Cardiac fibroblast (primary cell): ENCODE measurements at regions not wholly inside any gene's neighbourhood (a gene's known extent, or its start where the extent isn't known, plus 50 kb on each side); places are given as distances from the start of the nearest gene placed in this dataset.

ENCODE experiments used
- DNase-seq, 2 donors: peaks; one replicate each; pipeline versions ENCODE4 v3.0.0 to v3.0.0-alpha.2; 2010; ENCODE audit warnings: low read depth in 2 of 2
- H3K4me3 ChIP-seq, 2 donors: replicated peaks in 1 of 2; 1 replicate in 1 of 2; 2 replicates in 1 of 2; pipeline ENCODE4 v1.5.1; 2011; ENCODE audit warnings: low read depth in 2 of 2, low read length in 2 of 2, mild to moderate bottlenecking in 2 of 2, moderate library complexity in 1 of 2
- TF ChIP-seq, protein P1 (sequence below): IDR thresholded peaks from one replicate; pipeline ENCODE4 v1.5.1; 2011; ENCODE audit warnings: low read depth, mild to moderate bottlenecking, low read length, inconsistent platforms

DNA sequence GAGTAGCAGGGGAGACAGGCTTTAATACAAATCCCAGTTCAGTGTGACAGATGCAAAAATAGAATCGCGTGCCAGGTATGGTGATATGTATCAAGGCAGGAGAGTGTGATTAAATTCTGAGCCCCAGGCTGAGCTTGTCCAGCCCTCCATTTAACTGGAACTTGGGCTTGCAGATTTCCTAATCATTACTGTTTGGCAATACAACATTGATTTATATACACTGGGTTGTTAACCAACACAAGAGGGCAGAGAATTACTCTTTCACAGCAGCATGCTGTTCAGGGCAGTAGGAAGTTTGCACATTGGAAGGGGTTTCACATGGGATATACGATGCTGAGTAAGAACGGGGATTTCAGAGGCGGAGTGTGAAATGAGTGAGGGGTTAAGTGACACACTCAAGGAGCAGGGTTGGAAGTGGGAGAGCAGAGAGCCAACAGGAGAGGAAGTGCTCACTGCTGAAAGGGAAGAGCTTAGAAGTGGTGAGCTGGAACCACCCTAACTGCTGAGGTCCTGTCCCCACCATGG is 70.8 kb upstream of the ATXN1 start:
- TF ChIP-seq, protein P1, sequence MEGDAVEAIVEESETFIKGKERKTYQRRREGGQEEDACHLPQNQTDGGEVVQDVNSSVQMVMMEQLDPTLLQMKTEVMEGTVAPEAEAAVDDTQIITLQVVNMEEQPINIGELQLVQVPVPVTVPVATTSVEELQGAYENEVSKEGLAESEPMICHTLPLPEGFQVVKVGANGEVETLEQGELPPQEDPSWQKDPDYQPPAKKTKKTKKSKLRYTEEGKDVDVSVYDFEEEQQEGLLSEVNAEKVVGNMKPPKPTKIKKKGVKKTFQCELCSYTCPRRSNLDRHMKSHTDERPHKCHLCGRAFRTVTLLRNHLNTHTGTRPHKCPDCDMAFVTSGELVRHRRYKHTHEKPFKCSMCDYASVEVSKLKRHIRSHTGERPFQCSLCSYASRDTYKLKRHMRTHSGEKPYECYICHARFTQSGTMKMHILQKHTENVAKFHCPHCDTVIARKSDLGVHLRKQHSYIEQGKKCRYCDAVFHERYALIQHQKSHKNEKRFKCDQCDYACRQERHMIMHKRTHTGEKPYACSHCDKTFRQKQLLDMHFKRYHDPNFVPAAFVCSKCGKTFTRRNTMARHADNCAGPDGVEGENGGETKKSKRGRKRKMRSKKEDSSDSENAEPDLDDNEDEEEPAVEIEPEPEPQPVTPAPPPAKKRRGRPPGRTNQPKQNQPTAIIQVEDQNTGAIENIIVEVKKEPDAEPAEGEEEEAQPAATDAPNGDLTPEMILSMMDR: no peak
- no peak for DNase-seq
- H3K4me3 ChIP-seq: no peak overlapping the region

DNA sequence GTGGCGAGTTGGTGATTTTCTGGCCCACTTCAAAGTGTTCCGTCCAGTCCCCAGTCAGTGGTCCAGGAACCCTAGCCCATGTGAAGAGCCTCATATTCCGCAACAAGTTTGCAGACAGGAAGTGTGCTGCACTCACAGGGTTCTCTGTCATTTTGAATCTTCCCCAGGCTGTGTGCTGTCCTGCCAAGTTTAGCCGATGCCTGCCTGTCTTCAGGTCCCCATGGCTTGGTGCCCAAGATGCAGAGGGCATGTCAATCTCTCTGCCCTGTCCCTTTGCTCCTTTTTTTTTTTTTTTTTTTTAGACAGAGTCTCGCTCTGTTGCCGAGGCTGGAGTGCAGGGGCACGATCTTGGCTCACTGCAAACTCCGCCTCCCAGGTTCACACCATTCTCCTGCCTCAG is 69.9 kb upstream of the ATXN1 start:
- H3K4me3 ChIP-seq: no peak overlapping the region
- DNase-seq: no peak
- TF ChIP-seq, protein P1: no peak

DNA sequence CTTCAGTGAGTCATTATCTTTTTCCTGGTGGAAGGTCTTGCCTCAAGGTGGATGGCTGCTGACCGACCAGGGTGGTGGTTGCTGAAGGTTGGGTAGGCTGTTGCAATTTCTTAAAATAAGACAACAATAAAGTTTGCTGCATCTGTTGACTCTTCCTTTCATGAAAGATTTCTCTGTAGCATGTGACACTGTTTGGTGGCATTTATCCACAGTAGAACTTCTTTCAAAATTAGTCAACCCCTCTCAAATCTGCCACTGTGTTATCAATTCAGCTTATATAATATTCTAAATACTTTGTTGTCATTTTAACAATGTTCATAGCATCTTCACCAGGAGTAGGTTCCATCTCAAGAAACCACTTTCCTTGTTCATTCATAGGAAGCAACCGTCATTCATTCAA is 66.8 kb upstream of the ATXN1 start:
- TF ChIP-seq, protein P1: no peak
- DNase-seq: no peak
- no peak overlapping the region for H3K4me3 ChIP-seq

DNA sequence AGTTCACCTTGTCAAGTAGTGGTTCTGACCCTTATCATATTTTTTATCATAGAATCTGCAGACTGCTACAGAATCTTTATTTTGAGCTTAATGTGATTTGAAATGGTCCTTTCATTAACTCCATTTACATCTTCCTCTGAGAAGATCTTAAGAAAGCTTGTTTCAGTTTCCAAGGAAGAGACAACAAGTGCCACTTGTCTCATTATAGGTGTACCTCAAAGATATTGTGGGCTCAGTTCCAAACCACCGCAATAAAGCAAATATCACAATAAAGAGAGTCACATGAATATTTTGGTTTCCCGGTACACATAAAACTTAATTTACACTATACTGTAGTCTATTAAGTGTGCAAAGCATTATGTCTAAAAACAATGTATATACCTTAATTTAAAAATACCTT is 66.4 kb upstream of the ATXN1 start:
- no peak overlapping the region for H3K4me3 ChIP-seq
- TF ChIP-seq, protein P1: no peak
- DNase-seq: no peak

DNA sequence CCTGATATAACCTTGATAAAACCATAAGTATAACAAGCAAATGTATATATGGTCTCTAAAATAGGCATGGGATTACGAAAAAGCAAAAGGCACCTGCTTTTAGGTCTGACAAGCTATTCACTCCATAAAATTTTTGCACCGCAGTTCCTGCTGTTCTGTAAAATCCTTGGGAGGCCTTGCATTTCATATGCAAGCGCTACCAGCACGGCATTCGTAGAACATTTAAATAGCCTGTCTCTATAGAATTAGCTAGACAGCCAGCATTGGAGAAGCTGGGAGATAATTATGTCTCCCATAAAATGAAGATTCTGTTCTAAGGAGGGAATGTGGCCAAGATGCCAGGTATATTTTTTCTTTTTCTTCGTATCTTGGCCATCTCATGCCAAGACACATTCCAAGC is 64.5 kb upstream of the ATXN1 start:
- no peak overlapping the region for H3K4me3 ChIP-seq
- no peak for DNase-seq
- TF ChIP-seq, protein P1: no peak

DNA sequence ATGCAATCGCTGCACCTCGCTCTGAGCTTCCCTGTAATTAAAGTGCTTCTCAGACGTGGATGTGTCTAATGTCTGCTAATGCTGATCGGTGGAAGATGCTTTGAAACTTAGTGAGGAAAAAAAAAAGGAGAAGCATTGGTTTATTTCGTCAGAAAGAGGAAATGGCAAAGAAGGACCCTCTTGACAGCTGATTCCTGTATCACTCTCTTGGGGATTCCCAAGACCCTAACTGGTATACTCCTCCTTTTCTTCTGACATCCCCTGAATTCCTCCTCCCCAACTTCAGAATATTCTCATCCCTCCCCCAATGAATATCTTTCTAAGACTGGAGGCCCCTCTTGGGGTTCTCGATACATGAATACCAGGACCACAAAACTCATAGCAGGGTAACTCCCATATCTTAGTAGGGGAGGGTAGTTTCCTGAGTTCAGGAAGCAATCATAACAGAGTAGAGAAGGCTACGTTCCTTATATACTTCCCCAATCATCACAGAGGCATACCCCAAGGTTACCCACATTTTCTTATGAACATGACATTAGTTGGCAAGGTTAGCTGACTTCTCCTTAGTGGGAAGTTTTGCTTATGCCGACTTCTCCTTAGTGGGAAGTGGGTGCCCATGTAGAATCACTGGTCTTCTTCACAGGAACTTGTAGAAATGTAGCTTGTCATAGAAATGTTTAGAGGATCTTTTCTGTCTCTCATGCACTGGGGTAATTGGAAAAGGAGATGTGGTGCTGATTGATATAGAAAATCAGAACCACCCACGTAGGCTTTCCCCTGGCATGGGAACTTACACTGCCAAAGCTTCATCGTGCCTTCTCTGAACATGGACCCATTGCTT is 63.8 kb upstream of the ATXN1 start:
- TF ChIP-seq, protein P1: no peak
- DNase-seq: no peak
- no peak overlapping the region for H3K4me3 ChIP-seq
